NCI-H2196 treated with DMSO at 0.1 percent for 48 hours (cell line): ENCODE measurements at regions not wholly inside any gene's neighbourhood (a gene's known extent, or its start where the extent isn't known, plus 50 kb on each side); places are given as distances from the start of the nearest gene placed in this dataset.

Experiments
- DNase-seq: peaks from one replicate; lab custom pipeline; 2025; ENCODE audit not compliant: unreplicated experiment; lab: John Stamatoyannopoulos, UW

DNA sequence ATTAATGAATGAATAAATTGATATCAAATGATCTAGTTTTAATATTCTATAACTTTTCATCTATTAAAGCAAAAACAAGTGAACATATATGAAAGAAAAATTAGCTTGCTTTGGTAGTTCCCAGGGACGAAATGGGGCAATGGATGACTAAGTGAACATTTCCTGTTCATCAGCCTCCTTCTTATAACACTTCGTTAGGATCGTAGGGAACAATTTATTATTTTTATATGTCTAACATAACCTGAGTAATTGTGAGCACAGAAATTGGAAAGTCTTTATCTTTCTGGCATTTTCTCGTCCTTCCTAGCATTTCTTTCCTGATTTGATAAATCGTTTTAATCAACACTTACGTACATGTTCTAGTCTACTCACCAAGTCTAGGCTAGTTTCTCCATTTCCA is 59.1 kb upstream of the PPP1R3C start:
- no peak for DNase-seq

DNA sequence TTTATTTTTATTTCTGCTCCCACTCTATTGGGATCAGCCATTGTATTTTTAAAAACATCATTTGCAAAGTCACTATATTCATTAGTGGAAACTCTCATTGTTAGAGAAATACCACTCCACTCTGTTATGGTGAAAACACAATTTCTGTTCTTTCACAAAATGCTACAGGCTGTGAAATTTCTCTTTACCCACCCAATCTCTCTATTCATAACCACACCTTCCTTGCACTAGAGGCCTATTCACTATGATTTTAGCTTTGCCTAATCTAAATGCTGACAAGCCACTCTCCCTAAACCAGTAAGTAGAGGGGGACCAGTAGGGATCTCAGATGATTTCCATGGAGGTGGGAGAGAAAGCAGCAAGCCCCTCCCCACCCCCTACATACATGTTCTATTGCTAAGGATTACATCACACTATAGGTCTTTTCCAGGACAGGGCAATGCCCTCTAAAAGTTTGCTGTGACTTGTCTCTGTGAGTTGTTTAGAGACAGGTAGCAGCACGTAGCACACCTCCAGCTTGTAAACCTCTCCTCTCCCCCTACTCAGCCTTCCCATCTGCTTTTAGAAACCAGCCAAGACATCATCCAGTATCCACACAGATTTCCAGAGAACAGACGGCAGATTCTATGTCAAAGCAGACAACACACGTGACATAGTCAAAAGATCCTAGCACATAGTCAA is 58.3 kb upstream of the PPP1R3C start:
- no peak for DNase-seq

DNA sequence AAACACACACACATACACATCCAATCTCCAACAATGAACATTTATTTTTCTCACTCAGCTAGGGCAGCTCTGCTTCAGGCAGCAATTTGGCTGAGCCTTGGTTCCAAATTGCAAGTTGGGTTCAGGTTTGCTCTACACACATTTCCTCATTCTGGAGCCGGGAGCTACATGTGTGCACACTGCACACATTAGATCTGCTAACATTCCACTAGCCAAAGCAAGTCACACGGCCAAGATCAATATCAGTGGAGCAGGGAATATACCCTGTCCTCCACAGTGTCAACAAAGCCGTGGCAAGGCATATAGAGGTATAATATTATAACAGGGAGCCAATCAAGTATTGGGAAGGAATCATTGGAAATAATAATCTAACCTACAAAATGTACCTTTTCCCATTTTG is 57.5 kb upstream of the PPP1R3C start:
- no peak for DNase-seq

DNA sequence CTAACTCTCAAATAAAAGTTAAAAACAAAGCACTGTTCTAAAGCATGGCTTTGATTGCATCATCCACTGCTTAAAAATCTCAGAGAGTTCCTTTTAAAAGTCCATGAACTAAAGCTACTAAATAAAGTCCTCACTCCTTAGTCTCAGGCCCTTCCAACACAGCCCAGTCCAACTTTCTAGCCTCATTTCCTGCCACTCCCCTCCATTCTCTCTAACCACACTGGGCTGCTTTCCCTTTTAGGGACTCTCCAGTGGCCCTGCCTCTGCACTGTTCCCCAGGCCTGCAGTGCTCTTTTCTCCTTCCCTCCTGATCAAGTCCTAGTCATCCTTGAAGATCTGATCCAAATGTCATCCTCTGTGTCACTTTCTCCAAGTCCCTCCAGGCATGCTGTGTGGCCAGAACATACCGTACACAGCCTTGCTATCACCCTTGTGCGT is 56.9 kb upstream of the PPP1R3C start:
- DNase-seq: no peak

DNA sequence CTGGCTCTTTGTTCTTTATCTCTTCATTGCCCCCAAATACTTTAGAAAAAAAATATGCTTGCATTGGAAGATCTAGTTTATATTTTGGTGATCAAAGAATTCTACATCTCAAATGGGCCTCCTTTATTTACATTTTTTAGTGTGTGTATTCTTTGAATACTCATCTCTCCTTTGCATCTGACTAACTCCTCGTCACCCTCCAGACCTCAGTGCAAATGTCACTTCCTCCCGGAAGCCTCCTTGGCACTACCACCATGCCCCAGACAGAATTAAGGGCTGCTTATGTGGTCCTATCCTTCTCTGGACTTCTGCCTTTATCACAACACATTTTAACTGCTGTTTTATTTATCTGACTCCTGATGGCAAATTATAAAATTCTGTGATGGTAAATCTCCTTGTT is 52.0 kb upstream of the PPP1R3C start:
- DNase-seq: no peak

DNA sequence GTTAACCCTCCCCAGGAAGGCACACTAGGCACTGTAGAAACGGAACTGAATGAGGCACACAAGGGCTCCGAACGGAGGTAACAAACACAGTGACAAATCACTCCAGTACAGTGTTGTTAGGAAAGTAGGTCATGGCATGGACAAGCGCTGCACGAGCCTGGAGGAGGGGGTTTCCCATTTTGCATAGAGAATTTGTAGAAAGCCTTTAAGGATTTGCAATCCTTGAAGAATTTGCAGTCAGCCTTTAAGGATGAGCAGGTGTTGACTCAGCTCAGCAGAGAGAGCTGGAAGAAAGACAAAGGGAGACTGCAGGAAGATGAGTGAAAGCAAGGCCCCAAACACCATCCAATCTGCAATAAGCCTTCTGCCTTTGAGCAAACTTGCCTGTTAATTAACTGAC is 51.1 kb upstream of the PPP1R3C start:
- DNase-seq: no peak

DNA sequence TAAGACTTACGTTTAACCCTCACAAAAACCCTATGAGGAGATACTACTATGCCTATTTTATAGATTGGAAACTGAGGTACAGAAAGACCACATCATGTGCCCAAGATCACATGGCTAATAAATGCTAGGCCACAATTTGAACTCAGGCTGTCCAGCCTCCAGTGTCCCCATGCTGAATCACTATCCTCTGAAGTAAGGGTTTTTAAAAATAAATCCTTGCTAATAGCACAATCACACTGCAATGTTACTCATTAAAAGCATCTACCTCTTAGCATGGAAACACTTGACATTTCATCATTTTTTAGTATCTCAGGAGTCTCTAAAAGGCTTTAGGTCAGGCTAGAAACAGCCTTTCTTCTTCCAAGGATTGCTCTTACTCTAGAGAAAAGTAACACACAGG is 50.0 kb upstream of the PPP1R3C start:
- no peak for DNase-seq
